ENCODE measurements at regions not wholly inside any gene's neighbourhood (a gene's known extent, or its start where the extent isn't known, plus 50 kb on each side); places are given as distances from the start of the nearest gene placed in this dataset.
"Not testable (repeated sequence)": the region's sequence is repeated elsewhere in the genome, so short reads cannot be mapped to it uniquely, and the experiment has no call there.

DNA sequence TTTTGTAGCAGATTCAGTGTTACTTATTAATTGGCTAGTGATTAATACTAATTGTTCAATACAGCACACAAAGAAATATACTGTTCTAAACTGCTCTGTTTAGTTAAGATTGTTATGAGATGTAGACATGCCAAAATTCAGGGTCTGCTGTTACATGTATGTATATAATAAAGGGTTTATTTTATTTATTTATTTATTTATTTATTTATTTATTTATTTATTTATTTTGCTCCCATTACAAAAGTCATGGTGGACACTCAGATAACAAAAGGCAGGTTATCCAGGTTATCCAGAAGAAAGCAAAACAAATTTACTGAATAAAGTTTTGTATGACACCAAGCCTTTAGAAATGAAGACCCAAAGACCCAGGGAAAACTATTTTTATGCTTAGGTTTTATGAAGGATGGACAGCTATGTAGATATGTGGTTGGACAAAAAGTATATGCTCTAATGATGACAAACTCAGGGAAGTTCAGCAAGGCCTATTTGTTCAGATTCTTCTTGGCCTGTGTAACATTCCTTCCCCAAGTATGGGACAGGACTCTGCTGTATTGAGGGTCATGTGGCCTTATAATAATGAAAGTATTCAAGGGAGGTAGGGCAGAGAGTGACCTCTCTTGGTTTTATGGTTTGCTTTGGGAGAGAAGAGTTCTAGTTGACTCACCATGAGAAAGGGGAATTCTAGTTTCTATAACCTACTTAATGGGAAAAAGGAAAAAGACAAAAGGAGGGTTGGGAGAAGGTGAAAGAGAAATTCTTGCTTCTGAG is 1056.8 kb downstream of the ROBO2 start:
- Histone ChIP-seq H3K36me3 (replicated peaks in 1 of 2) (no peaks in the 10 kb centered on the region), H3K4me1 (replicated peaks in 1 of 2) (no peaks in the 10 kb centered on the region), H3K9me3 (replicated peaks in 1 of 3) (no peaks in the 10 kb centered on the region), H3K27ac (no peak overlapping the region), H3K27me3 (no peaks in the 10 kb centered on the region), H3K4me3 (no peak overlapping the region)
- TF ChIP-seq POLR2A (IDR thresholded peaks at IDR 0.05): no peak
- TF ChIP-seq, protein P1, sequence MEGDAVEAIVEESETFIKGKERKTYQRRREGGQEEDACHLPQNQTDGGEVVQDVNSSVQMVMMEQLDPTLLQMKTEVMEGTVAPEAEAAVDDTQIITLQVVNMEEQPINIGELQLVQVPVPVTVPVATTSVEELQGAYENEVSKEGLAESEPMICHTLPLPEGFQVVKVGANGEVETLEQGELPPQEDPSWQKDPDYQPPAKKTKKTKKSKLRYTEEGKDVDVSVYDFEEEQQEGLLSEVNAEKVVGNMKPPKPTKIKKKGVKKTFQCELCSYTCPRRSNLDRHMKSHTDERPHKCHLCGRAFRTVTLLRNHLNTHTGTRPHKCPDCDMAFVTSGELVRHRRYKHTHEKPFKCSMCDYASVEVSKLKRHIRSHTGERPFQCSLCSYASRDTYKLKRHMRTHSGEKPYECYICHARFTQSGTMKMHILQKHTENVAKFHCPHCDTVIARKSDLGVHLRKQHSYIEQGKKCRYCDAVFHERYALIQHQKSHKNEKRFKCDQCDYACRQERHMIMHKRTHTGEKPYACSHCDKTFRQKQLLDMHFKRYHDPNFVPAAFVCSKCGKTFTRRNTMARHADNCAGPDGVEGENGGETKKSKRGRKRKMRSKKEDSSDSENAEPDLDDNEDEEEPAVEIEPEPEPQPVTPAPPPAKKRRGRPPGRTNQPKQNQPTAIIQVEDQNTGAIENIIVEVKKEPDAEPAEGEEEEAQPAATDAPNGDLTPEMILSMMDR (IDR thresholded peaks at IDR 0.05): no peak
- intact Hi-C loops (cut with DNase I): no loop called here
- no peak for DNase-seq

- H3K27me3 ChIP-seq: no peaks in the 10 kb centered on the region
- 91 to 96% (median 93%) methylated on average over 2 of the region's 2 CpGs for WGBS, 4 donors
- H3K36me3 ChIP-seq (replicated peaks in 1 of 2): no peaks in the 10 kb centered on the region
- H3K9me3 ChIP-seq (replicated peaks in 1 of 3): no peaks in the 10 kb centered on the region
- H3K4me1 ChIP-seq (replicated peaks in 1 of 2): no peaks in the 10 kb centered on the region
- DNase-seq: no peak
- no peak overlapping the region for H3K27ac ChIP-seq
- TF ChIP-seq, protein P1 (IDR thresholded peaks at IDR 0.05): no peak
- no peak for TF ChIP-seq POLR2A (IDR thresholded peaks at IDR 0.05)
- H3K4me3 ChIP-seq: no peak overlapping the region
- intact Hi-C loops (cut with DNase I): no loop called here
These were observed 1058.5 kb downstream of the ROBO2 start for GRCh38 chr3:78098367-78098766.

DNA sequence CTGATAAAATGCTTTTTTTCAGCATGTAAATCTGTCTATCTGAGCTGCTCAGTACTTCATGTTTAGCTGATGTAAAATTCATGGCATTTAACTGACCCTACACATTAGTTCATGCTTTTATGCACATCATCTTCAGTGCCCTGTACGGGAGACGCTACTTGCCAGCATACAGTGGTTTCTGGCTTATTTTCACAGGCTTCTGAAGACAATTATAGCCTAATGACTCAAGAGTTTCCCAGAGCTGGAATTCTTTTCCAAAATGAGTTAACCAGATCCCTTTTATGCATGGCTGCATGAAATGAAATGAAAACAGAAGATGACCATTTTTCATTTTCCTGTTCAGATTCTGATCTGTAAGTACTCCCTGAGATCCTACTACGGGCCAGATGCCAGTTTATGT is 1061.5 kb downstream of the ROBO2 start:
- Histone ChIP-seq H3K27ac (no peak overlapping the region), H3K4me1 (replicated peaks in 1 of 2) (no peaks in the 10 kb centered on the region), H3K4me3 (no peak overlapping the region), H3K27me3 (no peaks in the 10 kb centered on the region), H3K9me3 (replicated peaks in 1 of 3) (no peaks in the 10 kb centered on the region), H3K36me3 (replicated peaks in 1 of 2) (no peaks in the 10 kb centered on the region)
- no peak for DNase-seq
- TF ChIP-seq, protein P1 (IDR thresholded peaks at IDR 0.05): no peak
- TF ChIP-seq POLR2A (IDR thresholded peaks at IDR 0.05): no peak
- intact Hi-C loops (cut with DNase I): no loop called here
- 59 to 69% (median 66%) methylated on average over 3 of the region's 3 CpGs for WGBS, 4 donors

GRCh38 chr3:78108269-78108961 is 1068.5 kb downstream of the ROBO2 start:
- H3K27me3 ChIP-seq; H3K4me3 ChIP-seq; DNase-seq; H3K4me1 ChIP-seq (replicated peaks in 1 of 2); H3K36me3 ChIP-seq (replicated peaks in 1 of 2); intact Hi-C loops (cut with DNase I); H3K27ac ChIP-seq; H3K9me3 ChIP-seq (replicated peaks in 1 of 3): not testable (repeated sequence)
- 88 to 96% (median 93%) methylated on average over 15 to 31 of the region's 31 CpGs; no CpG with 5 or more reads in 1 of the 4 donors for WGBS, 4 donors

All from adrenal gland (tissue), 9 donors.